ENCODE measurements at regions not wholly inside any gene's neighbourhood (a gene's known extent, or its start where the extent isn't known, plus 50 kb on each side); places are given as distances from the start of the nearest gene placed in this dataset.

DNA sequence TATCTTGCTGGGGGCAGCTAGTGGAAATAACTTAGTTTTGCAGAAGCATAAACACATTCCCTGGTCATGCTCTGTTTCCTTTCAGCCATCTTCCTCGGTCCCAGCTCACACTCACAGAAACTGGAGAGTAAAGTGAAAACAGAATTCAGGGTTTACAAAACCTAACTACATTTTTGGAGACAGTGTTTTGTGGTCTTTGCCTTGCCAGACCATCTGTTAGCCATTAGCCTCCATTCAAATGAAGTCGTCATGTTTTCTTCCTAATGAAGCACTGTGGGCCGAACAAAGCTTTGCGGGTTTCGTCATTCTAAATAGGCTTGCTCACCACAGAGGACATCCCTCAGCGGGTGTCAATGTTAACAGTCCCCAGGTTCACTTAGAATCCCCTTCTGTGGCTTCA lies 214.6 kb upstream of the TMEM72 start:
- TF ChIP-seq POLR2A (IDR thresholded peaks at IDR 0.05), result no peak
- no peak for TF ChIP-seq POLR2AphosphoS5 (IDR thresholded peaks at IDR 0.05; ENCODE audit: insufficient read depth in 1 of 2, low read depth in 1 of 2)
- TF ChIP-seq, protein P1, sequence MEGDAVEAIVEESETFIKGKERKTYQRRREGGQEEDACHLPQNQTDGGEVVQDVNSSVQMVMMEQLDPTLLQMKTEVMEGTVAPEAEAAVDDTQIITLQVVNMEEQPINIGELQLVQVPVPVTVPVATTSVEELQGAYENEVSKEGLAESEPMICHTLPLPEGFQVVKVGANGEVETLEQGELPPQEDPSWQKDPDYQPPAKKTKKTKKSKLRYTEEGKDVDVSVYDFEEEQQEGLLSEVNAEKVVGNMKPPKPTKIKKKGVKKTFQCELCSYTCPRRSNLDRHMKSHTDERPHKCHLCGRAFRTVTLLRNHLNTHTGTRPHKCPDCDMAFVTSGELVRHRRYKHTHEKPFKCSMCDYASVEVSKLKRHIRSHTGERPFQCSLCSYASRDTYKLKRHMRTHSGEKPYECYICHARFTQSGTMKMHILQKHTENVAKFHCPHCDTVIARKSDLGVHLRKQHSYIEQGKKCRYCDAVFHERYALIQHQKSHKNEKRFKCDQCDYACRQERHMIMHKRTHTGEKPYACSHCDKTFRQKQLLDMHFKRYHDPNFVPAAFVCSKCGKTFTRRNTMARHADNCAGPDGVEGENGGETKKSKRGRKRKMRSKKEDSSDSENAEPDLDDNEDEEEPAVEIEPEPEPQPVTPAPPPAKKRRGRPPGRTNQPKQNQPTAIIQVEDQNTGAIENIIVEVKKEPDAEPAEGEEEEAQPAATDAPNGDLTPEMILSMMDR (IDR thresholded peaks at IDR 0.05), result no peak
- H3K27ac ChIP-seq, result peak overlapping the region; percentile 66
- peaks cover 8% of the 10 kb centered on the region for H3K4me1 ChIP-seq
- H3K9me3 ChIP-seq, result no peaks in the 10 kb centered on the region
- no peak for DNase-seq (ENCODE audit: extremely low spot score in 2 of 2)
- H3K4me3 ChIP-seq, result no peak overlapping the region
- no peaks in the 10 kb centered on the region for H3K27me3 ChIP-seq
- intact Hi-C loops (cut with DNase I), result no loop called here
- H3K36me3 ChIP-seq, result no peaks in the 10 kb centered on the region

DNA sequence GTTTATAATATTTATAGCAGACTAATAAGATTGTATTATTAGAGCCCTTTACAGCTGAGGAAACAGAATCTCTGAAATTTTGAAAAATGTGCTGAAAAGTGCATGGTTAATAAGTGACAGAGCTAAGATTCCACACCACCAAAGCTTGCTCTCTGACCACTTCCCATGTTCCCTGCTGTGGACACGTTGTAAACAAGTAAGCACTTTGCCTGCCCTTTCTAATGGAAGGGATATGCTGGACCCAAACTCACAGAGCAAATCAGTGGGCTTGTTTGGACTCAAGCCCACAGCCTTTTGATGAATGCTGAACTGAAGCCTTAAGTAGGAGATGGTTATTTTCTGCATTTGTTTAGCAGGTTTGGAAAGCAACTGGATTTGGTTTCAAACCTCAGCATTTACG lies 214.0 kb upstream of the TMEM72 start:
- no peak overlapping the region for H3K4me3 ChIP-seq
- peaks cover 8% of the 10 kb centered on the region for H3K4me1 ChIP-seq
- intact Hi-C loops (cut with DNase I), result no loop called here
- H3K36me3 ChIP-seq, result no peaks in the 10 kb centered on the region
- no peaks in the 10 kb centered on the region for H3K27me3 ChIP-seq
- no peaks in the 10 kb centered on the region for H3K9me3 ChIP-seq
- H3K27ac ChIP-seq, result peak overlapping the region; percentile 66
- TF ChIP-seq, protein P1 (IDR thresholded peaks at IDR 0.05), result no peak
- TF ChIP-seq POLR2AphosphoS5 (IDR thresholded peaks at IDR 0.05; ENCODE audit: insufficient read depth in 1 of 2, low read depth in 1 of 2), result no peak
- TF ChIP-seq POLR2A (IDR thresholded peaks at IDR 0.05), result no peak
- DNase-seq (ENCODE audit: extremely low spot score in 2 of 2), result no peak

DNA sequence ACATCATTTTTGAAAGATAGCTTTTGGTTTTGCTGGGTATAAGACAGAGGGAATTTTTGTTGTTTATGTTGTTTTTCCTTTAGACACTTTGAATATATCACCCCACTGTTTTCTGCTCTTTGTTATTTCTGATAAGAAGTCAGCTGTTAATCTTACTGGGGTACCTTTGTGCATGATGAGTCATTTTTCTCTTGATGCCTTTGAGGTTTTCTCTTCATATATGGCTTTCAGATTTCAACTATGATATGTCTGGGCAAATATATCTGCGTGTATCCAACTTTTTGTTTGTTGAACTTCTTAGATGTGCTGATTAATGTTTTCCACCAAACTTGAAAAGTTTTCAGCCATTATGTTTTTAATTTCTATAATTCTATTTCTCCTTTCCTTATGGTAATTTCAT lies 208.6 kb upstream of the TMEM72 start:
- Histone ChIP-seq H3K9me3 (no peaks in the 10 kb centered on the region), H3K4me3 (no peak overlapping the region), H3K27me3 (no peaks in the 10 kb centered on the region), H3K4me1 (peaks cover 1% of the 10 kb centered on the region), H3K36me3 (no peaks in the 10 kb centered on the region), H3K27ac (no peak overlapping the region)
- DNase-seq (ENCODE audit: extremely low spot score in 2 of 2), result no peak
- intact Hi-C loops (cut with DNase I), result no loop called here
- TF ChIP-seq, protein P1 (IDR thresholded peaks at IDR 0.05), result no peak
- TF ChIP-seq POLR2A (IDR thresholded peaks at IDR 0.05), result no peak
- no peak for TF ChIP-seq POLR2AphosphoS5 (IDR thresholded peaks at IDR 0.05; ENCODE audit: insufficient read depth in 1 of 2, low read depth in 1 of 2)

DNA sequence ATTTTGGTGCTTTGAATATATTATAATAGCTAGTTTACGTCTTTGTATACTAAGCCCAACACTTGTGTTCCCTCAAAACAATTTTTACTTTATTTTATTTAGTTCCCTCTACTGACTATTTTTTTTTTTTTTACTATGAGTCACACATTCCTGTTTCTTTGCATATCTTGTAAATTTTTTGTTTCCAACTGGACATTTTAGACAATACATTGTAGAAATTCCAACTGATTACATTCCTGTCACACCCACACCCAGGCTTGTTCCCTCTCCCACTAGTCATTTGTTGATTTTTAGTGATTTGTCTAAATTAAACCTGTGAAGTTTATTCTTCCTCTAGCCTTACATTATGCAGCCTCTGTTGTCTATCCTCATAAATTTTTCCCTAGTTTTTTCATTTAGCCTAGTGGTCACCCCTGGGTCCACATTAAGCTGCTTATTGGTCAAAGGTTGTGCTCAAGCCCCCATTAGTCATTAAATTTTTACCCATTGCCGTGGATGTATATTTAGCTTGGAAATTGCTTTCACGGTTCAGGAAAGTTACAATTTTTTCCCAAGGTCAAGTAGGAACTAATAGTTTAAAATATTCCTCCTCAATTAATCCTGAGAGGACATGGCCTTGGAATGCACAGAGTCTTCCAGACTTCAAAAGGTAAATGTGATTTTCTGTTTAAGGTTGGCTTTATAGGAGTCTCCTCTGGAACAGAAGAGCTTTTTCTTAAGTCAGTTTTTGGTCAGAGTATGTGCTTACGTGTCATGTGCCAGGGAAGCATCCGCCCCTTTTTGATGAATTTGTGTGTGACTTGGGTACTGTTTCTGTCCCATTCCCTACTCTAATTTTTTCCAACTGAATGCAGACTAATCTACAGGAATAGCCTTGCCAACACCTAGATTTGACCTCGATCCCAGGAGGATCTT lies 207.6 kb upstream of the TMEM72 start:
- Histone ChIP-seq H3K36me3 (no peaks in the 10 kb centered on the region), H3K4me1 (no peaks in the 10 kb centered on the region), H3K9me3 (no peaks in the 10 kb centered on the region), H3K4me3 (no peak overlapping the region), H3K27ac (no peak overlapping the region), H3K27me3 (no peaks in the 10 kb centered on the region)
- intact Hi-C loops (cut with DNase I), result no loop called here
- DNase-seq (ENCODE audit: extremely low spot score in 2 of 2), result no peak
- TF ChIP-seq POLR2AphosphoS5 (IDR thresholded peaks at IDR 0.05; ENCODE audit: insufficient read depth in 1 of 2, low read depth in 1 of 2) (no peak), POLR2A (IDR thresholded peaks at IDR 0.05) (no peak)
- TF ChIP-seq, protein P1 (IDR thresholded peaks at IDR 0.05), result no peak

DNA sequence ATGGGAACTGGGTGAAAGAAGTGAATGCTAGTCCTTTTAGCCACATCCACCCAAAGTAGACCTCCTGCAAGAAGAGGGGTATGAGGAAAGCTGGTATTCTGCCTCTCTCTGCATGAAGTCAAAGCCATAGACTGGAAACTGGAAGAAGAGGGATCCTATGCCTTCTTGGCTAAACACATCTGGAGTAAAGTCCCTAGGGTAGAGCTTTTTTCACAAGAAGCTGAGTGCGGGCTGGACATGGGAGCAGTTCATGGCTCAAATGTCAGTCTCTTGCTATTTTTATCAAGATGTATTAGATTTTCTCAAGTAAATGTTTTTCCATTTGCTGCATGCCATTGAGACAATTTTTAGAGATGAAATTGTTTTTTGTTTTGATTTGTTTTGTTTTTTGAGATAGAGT lies 206.5 kb upstream of the TMEM72 start:
- no peak overlapping the region for H3K27ac ChIP-seq
- H3K4me1 ChIP-seq, result no peaks in the 10 kb centered on the region
- TF ChIP-seq, protein P1 (IDR thresholded peaks at IDR 0.05), result no peak
- TF ChIP-seq POLR2A (IDR thresholded peaks at IDR 0.05) (no peak), POLR2AphosphoS5 (IDR thresholded peaks at IDR 0.05; ENCODE audit: insufficient read depth in 1 of 2, low read depth in 1 of 2) (no peak)
- no peaks in the 10 kb centered on the region for H3K27me3 ChIP-seq
- intact Hi-C loops (cut with DNase I), result no loop called here
- no peaks in the 10 kb centered on the region for H3K36me3 ChIP-seq
- H3K9me3 ChIP-seq, result no peaks in the 10 kb centered on the region
- DNase-seq (ENCODE audit: extremely low spot score in 2 of 2), result no peak
- no peak overlapping the region for H3K4me3 ChIP-seq

All from vagina (tissue), 2 donors.